ENCODE measurements at regions not wholly inside any gene's neighbourhood (a gene's known extent, or its start where the extent isn't known, plus 50 kb on each side); places are given as distances from the start of the nearest gene placed in this dataset.

- TF ChIP-seq CTCF (IDR thresholded peaks at IDR 0.05) (no peak), FOXM1 (IDR thresholded peaks at IDR 0.05; ENCODE audit: low read depth) (no peak), FOXJ3 (CRISPR knock-in tag; IDR thresholded peaks at IDR 0.05) (no peak), REST (IDR thresholded peaks at IDR 0.05; ENCODE audit: low read depth, low read length) (no peak), MXI1 (IDR thresholded peaks at IDR 0.05; ENCODE audit: low read depth, low read length) (no peak), GABPA (IDR thresholded peaks at IDR 0.05; ENCODE audit: low read depth) (no peak)
These were observed 231.5 kb downstream of the PTH2R start for GRCh38 chr2:208638059-208638458.

Measured in SK-N-SH (cell line).